ENCODE measurements at regions not wholly inside any gene's neighbourhood (a gene's known extent, or its start where the extent isn't known, plus 50 kb on each side); places are given as distances from the start of the nearest gene placed in this dataset.

GRCh38 chr16:82224821-82225220, 54.8 kb upstream of the MPHOSPH6 start:
- no peak overlapping the region for H3K27ac ChIP-seq
- TF ChIP-seq, protein P1, sequence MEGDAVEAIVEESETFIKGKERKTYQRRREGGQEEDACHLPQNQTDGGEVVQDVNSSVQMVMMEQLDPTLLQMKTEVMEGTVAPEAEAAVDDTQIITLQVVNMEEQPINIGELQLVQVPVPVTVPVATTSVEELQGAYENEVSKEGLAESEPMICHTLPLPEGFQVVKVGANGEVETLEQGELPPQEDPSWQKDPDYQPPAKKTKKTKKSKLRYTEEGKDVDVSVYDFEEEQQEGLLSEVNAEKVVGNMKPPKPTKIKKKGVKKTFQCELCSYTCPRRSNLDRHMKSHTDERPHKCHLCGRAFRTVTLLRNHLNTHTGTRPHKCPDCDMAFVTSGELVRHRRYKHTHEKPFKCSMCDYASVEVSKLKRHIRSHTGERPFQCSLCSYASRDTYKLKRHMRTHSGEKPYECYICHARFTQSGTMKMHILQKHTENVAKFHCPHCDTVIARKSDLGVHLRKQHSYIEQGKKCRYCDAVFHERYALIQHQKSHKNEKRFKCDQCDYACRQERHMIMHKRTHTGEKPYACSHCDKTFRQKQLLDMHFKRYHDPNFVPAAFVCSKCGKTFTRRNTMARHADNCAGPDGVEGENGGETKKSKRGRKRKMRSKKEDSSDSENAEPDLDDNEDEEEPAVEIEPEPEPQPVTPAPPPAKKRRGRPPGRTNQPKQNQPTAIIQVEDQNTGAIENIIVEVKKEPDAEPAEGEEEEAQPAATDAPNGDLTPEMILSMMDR (conservative IDR thresholded peaks at IDR 0.05; ENCODE audit: low read depth) = no peak
- CTCF ChIA-PET = no interaction called here
- POLR2A ChIA-PET (ENCODE audit: low non-redundant PET) = no interaction called here
- no peak for DNase-seq (ENCODE audit: low spot score)

- CTCF ChIA-PET = no interaction called here
- TF ChIP-seq, protein P1 (conservative IDR thresholded peaks at IDR 0.05; ENCODE audit: low read depth) = no peak
- no peak for DNase-seq (ENCODE audit: low spot score)
- POLR2A ChIA-PET (ENCODE audit: low non-redundant PET) = no interaction called here
- no peak overlapping the region for H3K27ac ChIP-seq
These were observed 50.5 kb upstream of the MPHOSPH6 start for GRCh38 chr16:82220541-82220940.
